ENCODE measurements at regions not wholly inside any gene's neighbourhood (a gene's known extent, or its start where the extent isn't known, plus 50 kb on each side); places are given as distances from the start of the nearest gene placed in this dataset.

GRCh38 chr14:85390236-85390635 is 139.7 kb upstream of the FLRT2 start:
- no peaks in the 10 kb centered on the region for H3K9me3 ChIP-seq
- no peak for ATAC-seq (ENCODE audit: low FRiP score in 2 of 2)

GRCh38 chr14:85391455-85391854 is 138.5 kb upstream of the FLRT2 start:
- no peak for DNase-seq
- no peaks in the 10 kb centered on the region for H3K4me1 ChIP-seq
- H3K27ac ChIP-seq, result no peak overlapping the region
- H3K36me3 ChIP-seq, result no peaks in the 10 kb centered on the region
- WGBS, 2 donors, result 80 to 91% methylated on average over 3 of the region's 3 CpGs
- TF ChIP-seq CTCF (IDR thresholded peaks at IDR 0.05), result no peak
- TF ChIP-seq EP300 (IDR thresholded peaks at IDR 0.05), result no peak
- TF ChIP-seq POLR2A (IDR thresholded peaks at IDR 0.05), result no peak
- TF ChIP-seq POLR2AphosphoS5 (IDR thresholded peaks at IDR 0.05), result no peak
- H3K27me3 ChIP-seq, result no peaks in the 10 kb centered on the region
- ATAC-seq (ENCODE audit: low FRiP score in 2 of 2), result no peak
- H3K4me3 ChIP-seq, result no peak overlapping the region
- no peaks in the 10 kb centered on the region for H3K9me3 ChIP-seq

More at GRCh38 chr14:85390236-85390635, 139.7 kb upstream of the FLRT2 start:
- TF ChIP-seq CTCF (IDR thresholded peaks at IDR 0.05), result no peak
- TF ChIP-seq EP300 (IDR thresholded peaks at IDR 0.05), result no peak
- no peak for TF ChIP-seq POLR2A (IDR thresholded peaks at IDR 0.05)
- no peak for DNase-seq
- H3K4me3 ChIP-seq, result no peak overlapping the region
- H3K27ac ChIP-seq, result no peak overlapping the region
- no peaks in the 10 kb centered on the region for H3K27me3 ChIP-seq
- H3K36me3 ChIP-seq, result no peaks in the 10 kb centered on the region
- WGBS, 2 donors, result 73 to 75% methylated on average over 5 of the region's 5 CpGs
- no peaks in the 10 kb centered on the region for H3K4me1 ChIP-seq

- no peaks in the 10 kb centered on the region for H3K4me1 ChIP-seq
- WGBS, 2 donors, result 64 to 71% methylated on average over 3 of the region's 3 CpGs
- no peaks in the 10 kb centered on the region for H3K36me3 ChIP-seq
- no peak overlapping the region for H3K4me3 ChIP-seq
- no peaks in the 10 kb centered on the region for H3K27me3 ChIP-seq
- TF ChIP-seq POLR2A (IDR thresholded peaks at IDR 0.05), result no peak
- no peak for TF ChIP-seq POLR2AphosphoS5 (IDR thresholded peaks at IDR 0.05)
- no peak for TF ChIP-seq CTCF (IDR thresholded peaks at IDR 0.05)
- TF ChIP-seq EP300 (IDR thresholded peaks at IDR 0.05), result no peak
- DNase-seq, result no peak
- ATAC-seq (ENCODE audit: low FRiP score in 2 of 2), result no peak
- no peak overlapping the region for H3K27ac ChIP-seq
- H3K9me3 ChIP-seq, result no peaks in the 10 kb centered on the region
These were observed 138.1 kb upstream of the FLRT2 start for GRCh38 chr14:85391892-85392291.

GRCh38 chr14:85399186-85399585 is 130.8 kb upstream of the FLRT2 start:
- TF ChIP-seq POLR2A (IDR thresholded peaks at IDR 0.05) (no peak), EP300 (IDR thresholded peaks at IDR 0.05) (no peak), POLR2AphosphoS5 (IDR thresholded peaks at IDR 0.05) (no peak), CTCF (IDR thresholded peaks at IDR 0.05) (no peak)
- H3K27me3 ChIP-seq, result no peaks in the 10 kb centered on the region
- no peak for ATAC-seq (ENCODE audit: low FRiP score in 2 of 2)

GRCh38 chr14:85400678-85401077 is 129.3 kb upstream of the FLRT2 start:
- Histone ChIP-seq H3K27me3 (no peaks in the 10 kb centered on the region), H3K36me3 (no peaks in the 10 kb centered on the region), H3K27ac (no peak overlapping the region), H3K4me3 (no peak overlapping the region), H3K9me3 (no peaks in the 10 kb centered on the region), H3K4me1 (no peaks in the 10 kb centered on the region)
- DNase-seq (no peak), ATAC-seq (ENCODE audit: low FRiP score in 2 of 2) (no peak)
- TF ChIP-seq POLR2AphosphoS5 (IDR thresholded peaks at IDR 0.05), result no peak
- no peak for TF ChIP-seq CTCF (IDR thresholded peaks at IDR 0.05)
- TF ChIP-seq EP300 (IDR thresholded peaks at IDR 0.05), result no peak
- no peak for TF ChIP-seq POLR2A (IDR thresholded peaks at IDR 0.05)
- 74 to 77% methylated on average over 3 of the region's 3 CpGs for WGBS, 2 donors

More at GRCh38 chr14:85399186-85399585, 130.8 kb upstream of the FLRT2 start:
- DNase-seq, result no peak
- WGBS, 2 donors, result 56 to 70% methylated on average over 2 of the region's 2 CpGs
- Histone ChIP-seq H3K4me3 (no peak overlapping the region), H3K4me1 (no peaks in the 10 kb centered on the region), H3K27ac (no peak overlapping the region), H3K36me3 (no peaks in the 10 kb centered on the region), H3K9me3 (no peaks in the 10 kb centered on the region)

Data from upper lobe of left lung (tissue), 6 donors.